HepG2 (cell line): ENCODE measurements at regions not wholly inside any gene's neighbourhood (a gene's known extent, or its start where the extent isn't known, plus 50 kb on each side); places are given as distances from the start of the nearest gene placed in this dataset.

Source experiments
- ATAC-seq: fragments of 200-7000 bp; cut with Tn5 transposase; 3 replicates; pipeline ENCODE4 v1.9.1; 2020; ENCODE audit warnings: mild to moderate bottlenecking, moderate library complexity
- BruUV-seq: library from RNA; stranded (reverse); fragments of 400-500 nt; replicated peaks from 2 replicates; lab custom pipeline; 2021; lab: Mats Ljungman, UMichigan
- CTCF ChIA-PET: fragments of 300-600 bp; formaldehyde crosslinking; extraction: SDS; loops from one replicate; lab custom pipeline; 2021; ENCODE audit warnings: low total read pairs, inconsistent platforms, low intra/inter-chr PET ratio; lab: Yijun Ruan, JAX
- POLR2A ChIA-PET: fragments of 350-600 bp; sonication (Branson Sonifier 250); formaldehyde crosslinking; loops from one replicate; lab custom pipeline; 2020; ENCODE audit warnings: antibody characterized with exemption, inconsistent platforms; lab: Yijun Ruan, JAX
- DNase-seq: peaks from one replicate; pipeline ENCODE4 v3.0.0-alpha.2; 2015; ENCODE audit warnings: low spot score
- FAIRE-seq: peaks from 3 replicates; lab custom pipeline; 2011; peaks lifted over from hg19 to GRCh38; lab: Jason Lieb, UNC
- H2AFZ ChIP-seq: one replicate; pipeline ENCODE4 v1.6.1; 2011; ENCODE audit warnings: low read length, inconsistent platforms
- H3K27ac ChIP-seq: fragments of 300-600 bp; 3 replicates; pipeline ENCODE4 v1.8.0; 2011; ENCODE audit warnings: mixed run types, mild to moderate bottlenecking, mixed read lengths, low read length, inconsistent platforms; ENCODE audit not compliant: insufficient read depth; ENCODE audit errors: extremely low read length
- H3K27me3 ChIP-seq, 2 experiments: fragments of 200-600 bp in 1 of 2; 2 replicates in 1 of 2; 3 replicates in 1 of 2; pipeline versions ENCODE4 v1.6.0 to v1.8.0; 2011; ENCODE audit warnings: low read length in 2 of 2, mild to moderate bottlenecking in 2 of 2, moderate library complexity in 2 of 2, inconsistent platforms in 1 of 2; ENCODE audit not compliant: insufficient read depth in 2 of 2, control insufficient read depth in 1 of 2
- H3K36me3 ChIP-seq, 2 experiments: fragments of 200-600 bp in 1 of 2; replicated peaks in 1 of 2; 2 replicates in 1 of 2; 3 replicates in 1 of 2; pipeline versions ENCODE4 v1.5.1 to v1.8.0; 2011; ENCODE audit warnings: low read length in 2 of 2, inconsistent platforms in 1 of 2; ENCODE audit not compliant: insufficient read depth in 2 of 2, control insufficient read depth in 1 of 2
- H3K4me1 ChIP-seq: 2 replicates; pipeline ENCODE4 v1.5.1; 2012; ENCODE audit warnings: low read length, inconsistent platforms; ENCODE audit not compliant: insufficient read depth
- H3K4me2 ChIP-seq: 2 replicates; pipeline ENCODE4 v1.6.0; 2011; ENCODE audit warnings: low read depth, low read length, inconsistent platforms
- H3K4me3 ChIP-seq, 3 experiments: fragments of 200-600 bp in 1 of 3; sonication (generic), shearing (Covaris generic) in 1 of 3; replicated peaks in 1 of 3; 2 replicates each; pipeline ENCODE4 v1.5.1; 2011 to 2016; ENCODE audit warnings: low read length in 3 of 3, inconsistent platforms in 2 of 3, low read depth in 2 of 3, mild to moderate bottlenecking in 2 of 3, control low read depth in 1 of 3, mixed read lengths in 1 of 3; ENCODE audit not compliant: insufficient read depth in 1 of 3
- H3K79me2 ChIP-seq: one replicate; pipeline ENCODE4 v1.6.1; 2011; ENCODE audit warnings: low read length, inconsistent platforms; ENCODE audit not compliant: insufficient read depth
- H3K9ac ChIP-seq: 2 replicates; pipeline ENCODE4 v1.6.0; 2011; ENCODE audit warnings: mild to moderate bottlenecking, low read depth, low read length, inconsistent platforms; ENCODE audit not compliant: insufficient read depth
- H3K9me3 ChIP-seq: 2 replicates; pipeline ENCODE4 v1.5.1; 2012; ENCODE audit warnings: mild to moderate bottlenecking, low read length
- H4K20me1 ChIP-seq: 2 replicates; pipeline ENCODE4 v1.6.0; 2011; ENCODE audit warnings: inconsistent platforms, mild to moderate bottlenecking, low read length, moderate library complexity; ENCODE audit not compliant: insufficient read depth
- BCL3 ChIP-seq: sonication (generic); formaldehyde crosslinking; IDR thresholded peaks from 2 replicates; pipeline ENCODE4 v1.5.1; 2020; ENCODE audit warnings: mild to moderate bottlenecking, missing genetic modification reagents, moderate library complexity
- CEBPB ChIP-seq: IDR thresholded peaks from 2 replicates; pipeline ENCODE4 v1.6.1; 2011; ENCODE audit warnings: low read depth, low read length, improper control_type of control experiment, borderline replicate concordance
- CTCF ChIP-seq: sonication (generic); formaldehyde crosslinking; IDR thresholded peaks from 2 replicates; pipeline ENCODE4 v1.5.0; 2020; ENCODE audit warnings: mild to moderate bottlenecking, missing genetic modification reagents, moderate library complexity
- STAG1 ChIP-seq: sonication (generic); formaldehyde crosslinking; IDR thresholded peaks from 2 replicates; pipeline ENCODE4 v1.4.0; 2020; ENCODE audit warnings: missing genetic modification reagents
- ZBTB10 ChIP-seq: sonication (generic); formaldehyde crosslinking; IDR thresholded peaks from 2 replicates; pipeline ENCODE4 v1.4.0; 2020; ENCODE audit warnings: missing genetic modification reagents, borderline replicate concordance
- ZNF317 ChIP-seq: sonication (generic); formaldehyde crosslinking; IDR thresholded peaks from 2 replicates; pipeline ENCODE4 v1.5.0; 2020; ENCODE audit warnings: mild to moderate bottlenecking, missing genetic modification reagents
- ZNF383 ChIP-seq: sonication (generic); formaldehyde crosslinking; IDR thresholded peaks from 2 replicates; pipeline ENCODE4 v1.4.0; 2020; ENCODE audit warnings: missing genetic modification reagents, mild to moderate bottlenecking, borderline replicate concordance
- ZNF713 ChIP-seq: sonication (generic); formaldehyde crosslinking; IDR thresholded peaks from 2 replicates; pipeline ENCODE4 v1.4.0; 2020; ENCODE audit warnings: mild to moderate bottlenecking, missing genetic modification reagents
- ZSCAN9 ChIP-seq: IDR thresholded peaks from 2 replicates; pipeline ENCODE4 v1.6.1; 2016; ENCODE audit warnings: borderline replicate concordance
- WGBS: methylation state at CpG from one replicate; pipeline ENCODE4 v1.1.6; 2017; ENCODE audit warnings: low lambda C conversion rate; 5-methylcytosine and 5-hydroxymethylcytosine counted together
- in situ Hi-C: cut with HindIII; loops from 2 replicates; pipeline ENCODE4 v1.10.0; 2017; ENCODE audit warnings: low pct_unique_long_range_greater_than_20kb; ENCODE audit not compliant: extremely low pct_ligation_motif_present
- intact Hi-C: fragments of 100-400 bp; cut with micrococcal nuclease; formaldehyde crosslinking; loops from one replicate; pipeline ENCODE4 v1.10.0; 2022; ENCODE audit not compliant: unreplicated experiment

- peak; percentile 2; the same call in 1 of the 2 replicates for TF ChIP-seq CEBPB
- no peak for TF ChIP-seq ZNF713
- TF ChIP-seq STAG1 (CRISPR knock-in tag), result peak; percentile 37
- TF ChIP-seq ZNF317, result no peak
- TF ChIP-seq CTCF (CRISPR knock-in tag), result peak; percentile 34; the same call in 1 of the 2 replicates
- TF ChIP-seq BCL3 (CRISPR knock-in tag), result no peak
- no peak for TF ChIP-seq ZBTB10 (CRISPR knock-in tag)
- no peak for TF ChIP-seq ZNF383
- no peak for TF ChIP-seq ZSCAN9
- no peaks in the 10 kb centered on the region for H3K9me3 ChIP-seq
- POLR2A ChIA-PET, result no interaction called here
- H3K4me3 ChIP-seq, result no peak overlapping the region
- H3K9ac ChIP-seq, result no peak overlapping the region
- in situ Hi-C loops (loop anchor here (25.0 kb wide), 1 partner anchor 128 kb away; no protein-coding TSS in a partner anchor), intact Hi-C loops (no loop called here)
- H3K36me3 ChIP-seq, result no peaks in the 10 kb centered on the region
- H3K79me2 ChIP-seq, result no peaks in the 10 kb centered on the region
- ATAC-seq, result no peak
- no peak overlapping the region for H3K27ac ChIP-seq
- no TSS peak for BruUV-seq
- no peaks in the 10 kb centered on the region for H4K20me1 ChIP-seq
- DNase-seq, result no peak
- peak; percentile 63 for FAIRE-seq
- no peaks in the 10 kb centered on the region for H3K4me1 ChIP-seq
- no peak overlapping the region; the same call in 1 of the 2 replicates for H3K4me2 ChIP-seq
- H3K27me3 ChIP-seq, result no peaks in the 10 kb centered on the region
- CTCF ChIA-PET, result no interaction called here
- no peak overlapping the region for H2AFZ ChIP-seq
- 0% methylated on average over 4 of the region's 4 CpGs for WGBS
Measured at GRCh38 chrX:3940000-3940610, 226.7 kb upstream of the PRKX start.
